GM12878 (cell line): ENCODE measurements at regions not wholly inside any gene's neighbourhood (a gene's known extent, or its start where the extent isn't known, plus 50 kb on each side); places are given as distances from the start of the nearest gene placed in this dataset.

ENCODE experiments used
- CTCF ChIP-seq, 3 experiments: IDR thresholded peaks in 2 of 3; conservative IDR thresholded peaks in 1 of 3; 2 replicates each; pipeline ENCODE4 v1.5.1; 2011; ENCODE audit warnings: low read depth in 3 of 3, low read length in 3 of 3, mild to moderate bottlenecking in 3 of 3, control low read depth in 2 of 3, moderate library complexity in 2 of 3, inconsistent platforms in 1 of 3, mixed read lengths in 1 of 3; ENCODE audit not compliant: control insufficient read depth in 2 of 3, insufficient read depth in 1 of 3; ENCODE audit errors: extremely low read depth in 1 of 3
- EP300 ChIP-seq, 2 experiments: fragments of 150-350 bp in 1 of 2; IDR thresholded peaks; 2 replicates each; pipeline ENCODE4 v1.6.1; 2011 to 2012; ENCODE audit warnings: low read depth in 2 of 2, low read length in 2 of 2, borderline replicate concordance in 1 of 2, improper control_type of control experiment in 1 of 2, inconsistent platforms in 1 of 2; ENCODE audit not compliant: control insufficient read depth in 1 of 2
- FOXK2 ChIP-seq: fragments of 450-650 bp; IDR thresholded peaks from 2 replicates; pipeline ENCODE4 v1.6.1; 2017; ENCODE audit warnings: mild to moderate bottlenecking, moderate library complexity
- POLR2A ChIP-seq: IDR thresholded peaks from 2 replicates; pipeline ENCODE4 v1.6.1; 2011; ENCODE audit warnings: low read depth, mild to moderate bottlenecking, low read length
- POLR2AphosphoS5 ChIP-seq: IDR thresholded peaks from 2 replicates; pipeline ENCODE4 v1.6.1; 2011; ENCODE audit warnings: mild to moderate bottlenecking, low read length, inconsistent platforms
- ZNF24 ChIP-seq: fragments of 450-650 bp; IDR thresholded peaks from 2 replicates; pipeline ENCODE4 v1.6.1; 2017; ENCODE audit warnings: antibody characterized with exemption, mild to moderate bottlenecking

GRCh38 chr2:21947046-21947445 lies 823.3 kb downstream of the TDRD15 start:
- no peak for TF ChIP-seq ZNF24
- TF ChIP-seq POLR2A, result no peak
- TF ChIP-seq CTCF (IDR thresholded peaks at IDR 0.05 in 2 of 3, conservative IDR thresholded peaks at IDR 0.05 in 1 of 3; ENCODE audit: control insufficient read depth in 2 of 3, extremely low read depth in 1 of 3, insufficient read depth in 1 of 3, low read depth in 3 of 3, low read length in 3 of 3), result no peak
- no peak for TF ChIP-seq EP300 (IDR thresholded peaks at IDR 0.05; ENCODE audit: borderline replicate concordance in 1 of 2, control insufficient read depth in 1 of 2, low read depth in 2 of 2, low read length in 2 of 2)
- no peak for TF ChIP-seq FOXK2
- no peak for TF ChIP-seq POLR2AphosphoS5
